Kasumi-1 (cell line): ENCODE measurements at regions not wholly inside any gene's neighbourhood (a gene's known extent, or its start where the extent isn't known, plus 50 kb on each side); places are given as distances from the start of the nearest gene placed in this dataset.

Source experiments
- DNase-seq, 2 experiments: peaks; one replicate each; lab custom pipeline; 2025; lab: John Stamatoyannopoulos, UW

GRCh38 chr13:27847669-27848068 is 55.4 kb downstream of the GSX1 start:
- no peak for DNase-seq

GRCh38 chr13:27851096-27851850 is 59.0 kb downstream of the GSX1 start:
- no peak for DNase-seq

- DNase-seq = no peak
Observed at GRCh38 chr13:27852491-27852890, 60.2 kb downstream of the GSX1 start.

- no peak for DNase-seq
Observed at GRCh38 chr13:27853335-27853734, 61.1 kb downstream of the GSX1 start.

GRCh38 chr13:27853861-27854260 is 61.6 kb downstream of the GSX1 start:
- no peak for DNase-seq

- DNase-seq = no peak
Observed at GRCh38 chr13:27854606-27855005, 62.3 kb downstream of the GSX1 start.

- DNase-seq = no peak
Observed at GRCh38 chr13:27855381-27855780, 63.1 kb downstream of the GSX1 start.

GRCh38 chr13:27857282-27857681 is 62.5 kb upstream of the PDX1 start:
- no peak for DNase-seq

GRCh38 chr13:27858046-27858445 is 61.8 kb upstream of the PDX1 start:
- DNase-seq = no peak

GRCh38 chr13:27860743-27861142 is 59.1 kb upstream of the PDX1 start:
- no peak for DNase-seq

- DNase-seq = no peak
Observed at GRCh38 chr13:27861165-27861564, 58.6 kb upstream of the PDX1 start.

- DNase-seq = peak; percentile 4 to 32
Observed at GRCh38 chr13:27868641-27869435, 51.0 kb upstream of the PDX1 start.

GRCh38 chr13:27869436-27870095 is 50.2 kb upstream of the PDX1 start:
- DNase-seq = no peak
